Hematopoietic multipotent progenitor cell treated with erythropoietin and hydrocortisone succinate and interleukin-3 and kit ligand, for 15 days (in vitro differentiated cells): ENCODE measurements at regions not wholly inside any gene's neighbourhood (a gene's known extent, or its start where the extent isn't known, plus 50 kb on each side); places are given as distances from the start of the nearest gene placed in this dataset.
"Not testable (repeated sequence)": the region's sequence is repeated elsewhere in the genome, so short reads cannot be mapped to it uniquely, and the experiment has no call there.

Experiments used
- DNase-seq: peaks from one replicate; pipeline ENCODE4 v3.0.0-alpha.2; 2015; ENCODE audit warnings: low spot score

- DNase-seq, result no peak
Observed at GRCh38 chr5:124962735-124963134, 216.3 kb upstream of the ZNF608 start.

GRCh38 chr5:124963236-124963919, 216.9 kb upstream of the ZNF608 start:
- DNase-seq, result no peak

GRCh38 chr5:124966741-124967140, 220.3 kb upstream of the ZNF608 start:
- not testable (repeated sequence) for DNase-seq

- DNase-seq, result not testable (repeated sequence)
Observed at GRCh38 chr5:124970381-124970780, 223.9 kb upstream of the ZNF608 start.

GRCh38 chr5:124972703-124973102, 226.3 kb upstream of the ZNF608 start:
- no peak for DNase-seq

GRCh38 chr5:124973661-124974060, 227.2 kb upstream of the ZNF608 start:
- no peak for DNase-seq

- no peak for DNase-seq
Observed at GRCh38 chr5:124976086-124976485, 229.6 kb upstream of the ZNF608 start.

- no peak for DNase-seq
Observed at GRCh38 chr5:124979251-124979650, 232.8 kb upstream of the ZNF608 start.

GRCh38 chr5:124980163-124980941, 233.9 kb upstream of the ZNF608 start:
- DNase-seq, result no peak

GRCh38 chr5:124981901-124982300, 235.5 kb upstream of the ZNF608 start:
- DNase-seq, result no peak

GRCh38 chr5:124986170-124986569, 239.7 kb upstream of the ZNF608 start:
- no peak for DNase-seq

- DNase-seq, result no peak
Observed at GRCh38 chr5:124986667-124987066, 240.2 kb upstream of the ZNF608 start.

GRCh38 chr5:124987786-124988185, 241.3 kb upstream of the ZNF608 start:
- not testable (repeated sequence) for DNase-seq

- no peak for DNase-seq
Observed at GRCh38 chr5:124990723-124991122, 244.3 kb upstream of the ZNF608 start.

GRCh38 chr5:124995421-124995820, 249.0 kb upstream of the ZNF608 start:
- no peak for DNase-seq

GRCh38 chr5:124996023-124996763, 249.8 kb upstream of the ZNF608 start:
- no peak for DNase-seq

- DNase-seq, result no peak
Observed at GRCh38 chr5:124996764-124997077, 250.3 kb upstream of the ZNF608 start.

GRCh38 chr5:124997186-124997893, 250.9 kb upstream of the ZNF608 start:
- no peak for DNase-seq

GRCh38 chr5:124998520-124998919, 252.1 kb upstream of the ZNF608 start:
- no peak for DNase-seq

- no peak for DNase-seq
Observed at GRCh38 chr5:125002727-125003598, 256.5 kb upstream of the ZNF608 start.

GRCh38 chr5:125004009-125004408, 257.6 kb upstream of the ZNF608 start:
- DNase-seq, result no peak
